CD14-positive monocyte (primary cell): ENCODE measurements at regions not wholly inside any gene's neighbourhood (a gene's known extent, or its start where the extent isn't known, plus 50 kb on each side); places are given as distances from the start of the nearest gene placed in this dataset.

Experiments
- DNase-seq, 3 donors: peaks; one replicate each; pipeline ENCODE4 v3.0.0-alpha.2; 2011 to 2022
- H2AFZ ChIP-seq: 2 replicates; pipeline ENCODE4 v1.6.0; 2012; ENCODE audit warnings: mild to moderate bottlenecking, low read depth, low read length, inconsistent platforms; ENCODE audit not compliant: insufficient read depth, poor library complexity, severe bottlenecking
- H3K27ac ChIP-seq, 2 donors: 1 replicate in 1 of 2; 2 replicates in 1 of 2; pipeline ENCODE4 v1.5.1; 2012 to 2013; ENCODE audit warnings: low read length in 2 of 2, control low read depth in 1 of 2, inconsistent platforms in 1 of 2, low read depth in 1 of 2, mild to moderate bottlenecking in 1 of 2
- H3K27me3 ChIP-seq, 2 donors: one replicate each; pipeline versions ENCODE4 v1.6.0 to v1.6.1; 2011 to 2013; ENCODE audit warnings: low read length in 2 of 2; ENCODE audit not compliant: control insufficient read depth in 2 of 2, insufficient read depth in 2 of 2
- H3K36me3 ChIP-seq, 2 donors: replicated peaks in 1 of 2; 1 replicate in 1 of 2; 2 replicates in 1 of 2; pipeline versions ENCODE4 v1.5.1 to v1.6.1; 2012 to 2013; ENCODE audit warnings: low read length in 2 of 2, control low read depth in 1 of 2, inconsistent platforms in 1 of 2, mild to moderate bottlenecking in 1 of 2; ENCODE audit not compliant: insufficient read depth in 2 of 2, control insufficient read depth in 1 of 2
- H3K4me1 ChIP-seq, 2 donors: 1 replicate in 1 of 2; 2 replicates in 1 of 2; pipeline versions ENCODE4 v1.5.1 to v1.6.1; 2012 to 2013; ENCODE audit warnings: low read length in 2 of 2, control low read depth in 1 of 2, inconsistent platforms in 1 of 2, mild to moderate bottlenecking in 1 of 2, moderate library complexity in 1 of 2; ENCODE audit not compliant: insufficient read depth in 2 of 2, control insufficient read depth in 1 of 2
- H3K4me2 ChIP-seq: replicated peaks from 2 replicates; pipeline ENCODE3; 2012; ENCODE audit warnings: low read length, moderate library complexity, mild to moderate bottlenecking; ENCODE audit not compliant: poor library complexity, severe bottlenecking; ENCODE audit errors: extremely low read depth
- H3K4me3 ChIP-seq, 3 experiments: fragments of 200-600 bp in 1 of 3; sonication (generic) in 1 of 3; replicated peaks in 1 of 3; 1 replicate in 2 of 3; 2 replicates in 1 of 3; pipeline ENCODE4 v1.5.1; 2011 to 2013; ENCODE audit warnings: low read length in 3 of 3, mild to moderate bottlenecking in 3 of 3, control low read depth in 2 of 3, low read depth in 2 of 3, inconsistent platforms in 1 of 3, moderate library complexity in 1 of 3
- H3K79me2 ChIP-seq: 2 replicates; pipeline ENCODE4 v1.6.0; 2012; ENCODE audit warnings: mild to moderate bottlenecking, control low read depth, inconsistent platforms, low read length, moderate library complexity; ENCODE audit not compliant: insufficient read depth
- H3K9ac ChIP-seq: 2 replicates; pipeline ENCODE4 v1.6.0; 2017; ENCODE audit warnings: low read length, mild to moderate bottlenecking; ENCODE audit not compliant: insufficient read depth, poor library complexity, severe bottlenecking
- H3K9me3 ChIP-seq, 2 donors: replicated peaks in 1 of 2; 1 replicate in 1 of 2; 2 replicates in 1 of 2; pipeline versions ENCODE4 v1.5.1 to v1.6.1; 2012 to 2013; ENCODE audit warnings: low read length in 2 of 2, control low read depth in 1 of 2; ENCODE audit not compliant: control insufficient read depth in 1 of 2, insufficient read depth in 1 of 2
- H4K20me1 ChIP-seq: 2 replicates; pipeline ENCODE4 v1.6.0; 2012; ENCODE audit warnings: mild to moderate bottlenecking, low read length, control low read depth, moderate library complexity; ENCODE audit not compliant: insufficient read depth
- H3K27ac Mint-ChIP-seq, 7 donors: one replicate each; pipeline ENCODE4 v1.8.0; 2020; ENCODE audit warnings: mild to moderate bottlenecking in 7 of 7, mixed read lengths in 7 of 7, moderate library complexity in 6 of 7, inconsistent platforms in 2 of 7
- H3K27me3 Mint-ChIP-seq, 3 donors: one replicate each; pipeline ENCODE4 v1.8.0; 2021 to 2022; ENCODE audit warnings: low read depth in 3 of 3, mild to moderate bottlenecking in 3 of 3, mixed read lengths in 3 of 3, moderate library complexity in 3 of 3, inconsistent platforms in 1 of 3
- H3K36me3 Mint-ChIP-seq, 2 donors: one replicate each; pipeline ENCODE4 v1.8.0; 2020; ENCODE audit warnings: mixed read lengths in 2 of 2, inconsistent platforms in 1 of 2, mild to moderate bottlenecking in 1 of 2
- H3K4me1 Mint-ChIP-seq: one replicate; pipeline ENCODE4 v1.8.0; 2020; ENCODE audit warnings: mild to moderate bottlenecking, mixed read lengths
- H3K4me3 Mint-ChIP-seq, 2 donors: one replicate each; pipeline ENCODE4 v1.8.0; 2020; ENCODE audit warnings: mild to moderate bottlenecking in 2 of 2, mixed read lengths in 2 of 2, moderate library complexity in 1 of 2
- H3K9me3 Mint-ChIP-seq, 7 donors: one replicate each; pipeline ENCODE4 v1.8.0; 2020 to 2022; ENCODE audit warnings: mixed read lengths in 7 of 7, mild to moderate bottlenecking in 6 of 7, moderate library complexity in 6 of 7, inconsistent platforms in 2 of 7
- CTCF ChIP-seq: fragments of 200-600 bp; IDR thresholded peaks from one replicate; pipeline ENCODE4 v1.8.0; 2022; ENCODE audit warnings: antibody characterized with exemption, mild to moderate bottlenecking
- WGBS: methylation state at CpG from one replicate; pipeline ENCODE4 v1.1.5; 2013; ENCODE audit warnings: missing lambda C conversion rate; ENCODE audit not compliant: insufficient coverage; 5-methylcytosine and 5-hydroxymethylcytosine counted together
- intact Hi-C, 2 donors: fragments of 100-400 bp; cut with micrococcal nuclease; formaldehyde crosslinking; loops; one replicate each; pipeline versions ENCODE4 v1.15.0 to v1.15.1; 2023

GRCh38 chr1:191240925-191241324, 763.3 kb upstream of the BRINP3 start:
- TF ChIP-seq CTCF = no peak
- H3K4me2 ChIP-seq = no peak overlapping the region
- no peak for DNase-seq
- no peaks in the 10 kb centered on the region for H3K36me3 ChIP-seq
- peaks cover 0 to 4% (median 0%) of the 10 kb centered on the region in 3 donors for H3K27me3 Mint-ChIP-seq
- H3K9me3 ChIP-seq = peaks cover 0 to 10% of the 10 kb centered on the region in 2 donors
- WGBS = no CpG with 5 or more reads among the region's 3 CpGs
- H4K20me1 ChIP-seq = no peaks in the 10 kb centered on the region
- H3K9me3 Mint-ChIP-seq = peaks cover 2 to 17% (median 13%) of the 10 kb centered on the region in 7 donors
- H3K4me1 Mint-ChIP-seq = no peaks in the 10 kb centered on the region
- no peak overlapping the region for H2AFZ ChIP-seq
- no peaks in the 10 kb centered on the region for H3K36me3 Mint-ChIP-seq
- no peaks in the 10 kb centered on the region for H3K4me1 ChIP-seq
- no peaks in the 10 kb centered on the region for H3K79me2 ChIP-seq
- no peak overlapping the region for H3K4me3 Mint-ChIP-seq
- no peak overlapping the region for H3K27ac Mint-ChIP-seq
- no peak overlapping the region for H3K4me3 ChIP-seq
- no peak overlapping the region for H3K27ac ChIP-seq
- intact Hi-C loops = no loop called here
- H3K27me3 ChIP-seq = no peaks in the 10 kb centered on the region
- H3K9ac ChIP-seq = no peak overlapping the region

GRCh38 chr1:191255354-191256054, 777.8 kb upstream of the BRINP3 start:
- DNase-seq = no peak
- H3K9me3 ChIP-seq = no peaks in the 10 kb centered on the region
- H3K9ac ChIP-seq = no peak overlapping the region
- TF ChIP-seq CTCF = no peak
- Mint-ChIP-seq H3K27ac (no peak overlapping the region), H3K4me3 (no peak overlapping the region), H3K36me3 (no peaks in the 10 kb centered on the region), H3K4me1 (peaks cover 5% of the 10 kb centered on the region), H3K27me3 (peaks cover 0 to 1% (median 0%) of the 10 kb centered on the region in 3 donors), H3K9me3 (peaks cover 0 to 13% (median 2%) of the 10 kb centered on the region in 7 donors)
- H2AFZ ChIP-seq = no peak overlapping the region
- H3K79me2 ChIP-seq = no peaks in the 10 kb centered on the region
- H3K27ac ChIP-seq = no peak overlapping the region
- no peaks in the 10 kb centered on the region for H4K20me1 ChIP-seq
- WGBS = no CpG with 5 or more reads among the region's 3 CpGs
- no peaks in the 10 kb centered on the region for H3K27me3 ChIP-seq
- intact Hi-C loops = no loop called here
- H3K4me1 ChIP-seq = peaks cover 0 to 2% of the 10 kb centered on the region in 2 donors
- no peaks in the 10 kb centered on the region for H3K36me3 ChIP-seq
- no peak overlapping the region for H3K4me3 ChIP-seq
- no peak overlapping the region for H3K4me2 ChIP-seq
